K562 (cell line): ENCODE measurements at regions not wholly inside any gene's neighbourhood (a gene's known extent, or its start where the extent isn't known, plus 50 kb on each side); places are given as distances from the start of the nearest gene placed in this dataset.

Experiments used
- ESRRA ChIP-seq: fragments of 450-650 bp; IDR thresholded peaks from 2 replicates; pipeline ENCODE4 v1.6.1; 2014; ENCODE audit warnings: low read depth, mild to moderate bottlenecking, moderate library complexity, borderline replicate concordance
- KAT7 ChIP-seq: sonication (generic); formaldehyde crosslinking; IDR thresholded peaks from 2 replicates; pipeline ENCODE4 v1.8.0; 2022; ENCODE audit warnings: missing genetic modification reagents, mild to moderate bottlenecking, borderline replicate concordance
- KLF16 ChIP-seq: IDR thresholded peaks from 2 replicates; pipeline ENCODE4 v1.6.1; 2016; ENCODE audit warnings: antibody characterized with exemption
- MTF1 ChIP-seq: fragments of 250-450 bp; sonication (Bioruptor Pico); IDR thresholded peaks from 2 replicates; pipeline ENCODE4 v1.9.0; 2021; ENCODE audit warnings: moderate library complexity, mild to moderate bottlenecking, inconsistent platforms, borderline replicate concordance
- POLR2AphosphoS5 ChIP-seq: IDR thresholded peaks from 2 replicates; pipeline ENCODE4 v1.6.1; 2011; ENCODE audit warnings: mild to moderate bottlenecking, low read depth, low read length, moderate library complexity; ENCODE audit not compliant: control insufficient read depth, insufficient read depth
- TF ChIP-seq, protein P1 (sequence below), 2 experiments: fragments of 450-650 bp; formaldehyde crosslinking in 1 of 2; IDR thresholded peaks; 2 replicates each; pipeline versions ENCODE4 v1.4.0 to v1.6.1; 2014 to 2020; ENCODE audit warnings: mild to moderate bottlenecking in 2 of 2, borderline replicate concordance in 1 of 2, low read depth in 1 of 2
- TF ChIP-seq, protein P2 (sequence below), 3 experiments: IDR thresholded peaks in 2 of 3; conservative IDR thresholded peaks in 1 of 3; 2 replicates each; pipeline ENCODE4 v1.5.1; 2011 to 2012; ENCODE audit warnings: low read length in 3 of 3, mild to moderate bottlenecking in 3 of 3, control low read depth in 2 of 3, improper control_type of control experiment in 1 of 3, inconsistent platforms in 1 of 3, low read depth in 1 of 3, mixed read lengths in 1 of 3, moderate library complexity in 1 of 3; ENCODE audit not compliant: insufficient read depth in 2 of 3
- TF ChIP-seq, protein P3 (sequence below): sonication (generic); formaldehyde crosslinking; IDR thresholded peaks from 2 replicates; pipeline ENCODE4 v1.8.0; 2022; ENCODE audit warnings: mild to moderate bottlenecking, missing genetic modification reagents

- TF ChIP-seq MTF1: no peak
- TF ChIP-seq, protein P1, sequence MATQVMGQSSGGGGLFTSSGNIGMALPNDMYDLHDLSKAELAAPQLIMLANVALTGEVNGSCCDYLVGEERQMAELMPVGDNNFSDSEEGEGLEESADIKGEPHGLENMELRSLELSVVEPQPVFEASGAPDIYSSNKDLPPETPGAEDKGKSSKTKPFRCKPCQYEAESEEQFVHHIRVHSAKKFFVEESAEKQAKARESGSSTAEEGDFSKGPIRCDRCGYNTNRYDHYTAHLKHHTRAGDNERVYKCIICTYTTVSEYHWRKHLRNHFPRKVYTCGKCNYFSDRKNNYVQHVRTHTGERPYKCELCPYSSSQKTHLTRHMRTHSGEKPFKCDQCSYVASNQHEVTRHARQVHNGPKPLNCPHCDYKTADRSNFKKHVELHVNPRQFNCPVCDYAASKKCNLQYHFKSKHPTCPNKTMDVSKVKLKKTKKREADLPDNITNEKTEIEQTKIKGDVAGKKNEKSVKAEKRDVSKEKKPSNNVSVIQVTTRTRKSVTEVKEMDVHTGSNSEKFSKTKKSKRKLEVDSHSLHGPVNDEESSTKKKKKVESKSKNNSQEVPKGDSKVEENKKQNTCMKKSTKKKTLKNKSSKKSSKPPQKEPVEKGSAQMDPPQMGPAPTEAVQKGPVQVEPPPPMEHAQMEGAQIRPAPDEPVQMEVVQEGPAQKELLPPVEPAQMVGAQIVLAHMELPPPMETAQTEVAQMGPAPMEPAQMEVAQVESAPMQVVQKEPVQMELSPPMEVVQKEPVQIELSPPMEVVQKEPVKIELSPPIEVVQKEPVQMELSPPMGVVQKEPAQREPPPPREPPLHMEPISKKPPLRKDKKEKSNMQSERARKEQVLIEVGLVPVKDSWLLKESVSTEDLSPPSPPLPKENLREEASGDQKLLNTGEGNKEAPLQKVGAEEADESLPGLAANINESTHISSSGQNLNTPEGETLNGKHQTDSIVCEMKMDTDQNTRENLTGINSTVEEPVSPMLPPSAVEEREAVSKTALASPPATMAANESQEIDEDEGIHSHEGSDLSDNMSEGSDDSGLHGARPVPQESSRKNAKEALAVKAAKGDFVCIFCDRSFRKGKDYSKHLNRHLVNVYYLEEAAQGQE (IDR thresholded peaks at IDR 0.05; ENCODE audit: borderline replicate concordance): no peak; the same call in 1 of the 2 replicates
- TF ChIP-seq, protein P1 (CRISPR knock-in tag; IDR thresholded peaks at IDR 0.05; ENCODE audit: low read depth): no peak
- no peak for TF ChIP-seq ESRRA
- TF ChIP-seq KLF16: no peak
- TF ChIP-seq POLR2AphosphoS5: no peak
- TF ChIP-seq, protein P2, sequence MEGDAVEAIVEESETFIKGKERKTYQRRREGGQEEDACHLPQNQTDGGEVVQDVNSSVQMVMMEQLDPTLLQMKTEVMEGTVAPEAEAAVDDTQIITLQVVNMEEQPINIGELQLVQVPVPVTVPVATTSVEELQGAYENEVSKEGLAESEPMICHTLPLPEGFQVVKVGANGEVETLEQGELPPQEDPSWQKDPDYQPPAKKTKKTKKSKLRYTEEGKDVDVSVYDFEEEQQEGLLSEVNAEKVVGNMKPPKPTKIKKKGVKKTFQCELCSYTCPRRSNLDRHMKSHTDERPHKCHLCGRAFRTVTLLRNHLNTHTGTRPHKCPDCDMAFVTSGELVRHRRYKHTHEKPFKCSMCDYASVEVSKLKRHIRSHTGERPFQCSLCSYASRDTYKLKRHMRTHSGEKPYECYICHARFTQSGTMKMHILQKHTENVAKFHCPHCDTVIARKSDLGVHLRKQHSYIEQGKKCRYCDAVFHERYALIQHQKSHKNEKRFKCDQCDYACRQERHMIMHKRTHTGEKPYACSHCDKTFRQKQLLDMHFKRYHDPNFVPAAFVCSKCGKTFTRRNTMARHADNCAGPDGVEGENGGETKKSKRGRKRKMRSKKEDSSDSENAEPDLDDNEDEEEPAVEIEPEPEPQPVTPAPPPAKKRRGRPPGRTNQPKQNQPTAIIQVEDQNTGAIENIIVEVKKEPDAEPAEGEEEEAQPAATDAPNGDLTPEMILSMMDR (IDR thresholded peaks at IDR 0.05 in 2 of 3, conservative IDR thresholded peaks at IDR 0.05 in 1 of 3; ENCODE audit: insufficient read depth in 2 of 3, low read depth in 1 of 3, low read length in 3 of 3): peak in 2 of 3 experiments; percentile 27 to 39; a peak in 1 of 6 replicates
- no peak for TF ChIP-seq KAT7 (CRISPR knock-in tag)
- TF ChIP-seq, protein P3, sequence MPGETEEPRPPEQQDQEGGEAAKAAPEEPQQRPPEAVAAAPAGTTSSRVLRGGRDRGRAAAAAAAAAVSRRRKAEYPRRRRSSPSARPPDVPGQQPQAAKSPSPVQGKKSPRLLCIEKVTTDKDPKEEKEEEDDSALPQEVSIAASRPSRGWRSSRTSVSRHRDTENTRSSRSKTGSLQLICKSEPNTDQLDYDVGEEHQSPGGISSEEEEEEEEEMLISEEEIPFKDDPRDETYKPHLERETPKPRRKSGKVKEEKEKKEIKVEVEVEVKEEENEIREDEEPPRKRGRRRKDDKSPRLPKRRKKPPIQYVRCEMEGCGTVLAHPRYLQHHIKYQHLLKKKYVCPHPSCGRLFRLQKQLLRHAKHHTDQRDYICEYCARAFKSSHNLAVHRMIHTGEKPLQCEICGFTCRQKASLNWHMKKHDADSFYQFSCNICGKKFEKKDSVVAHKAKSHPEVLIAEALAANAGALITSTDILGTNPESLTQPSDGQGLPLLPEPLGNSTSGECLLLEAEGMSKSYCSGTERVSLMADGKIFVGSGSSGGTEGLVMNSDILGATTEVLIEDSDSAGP (CRISPR knock-in tag): no peak
Measured at GRCh38 chr9:108671176-108671575, 184.6 kb downstream of the ACTL7B start.
